ENCODE measurements at regions not wholly inside any gene's neighbourhood (a gene's known extent, or its start where the extent isn't known, plus 50 kb on each side); places are given as distances from the start of the nearest gene placed in this dataset.
"Not testable (repeated sequence)": the region's sequence is repeated elsewhere in the genome, so short reads cannot be mapped to it uniquely, and the experiment has no call there.

DNA sequence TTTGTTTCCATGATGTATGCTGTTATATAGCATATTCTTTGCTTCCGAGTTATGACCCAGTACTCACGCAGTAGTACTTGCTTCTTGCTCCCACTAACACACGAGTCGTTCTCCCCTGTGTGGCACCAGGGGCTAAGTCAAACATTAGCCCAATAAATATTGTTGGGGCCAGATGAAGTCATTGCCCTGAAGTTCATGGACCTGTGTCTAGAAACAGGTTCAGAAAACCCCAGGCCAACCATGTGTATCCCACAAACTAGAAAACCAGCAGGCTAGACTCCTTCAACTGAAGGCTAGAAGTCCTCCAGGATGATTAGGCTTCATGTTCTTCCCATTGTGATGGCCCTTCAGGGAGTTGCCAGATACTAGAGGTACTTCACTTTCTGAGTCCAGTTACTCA is 198.2 kb upstream of the RBM19 start:
- no peak overlapping the region for H3K4me3 ChIP-seq (ENCODE audit: insufficient read length, low read depth)
- H3K4me1 ChIP-seq (ENCODE audit: insufficient read depth, insufficient read length), result no peaks in the 10 kb centered on the region
- no peak overlapping the region for H3K9ac ChIP-seq (ENCODE audit: insufficient read length, low read depth)
- H3K36me3 ChIP-seq (ENCODE audit: insufficient read depth, insufficient read length, low read length), result no peaks in the 10 kb centered on the region
- no peaks in the 10 kb centered on the region for H3K9me3 ChIP-seq (ENCODE audit: insufficient read depth, low read length)
- no peak for DNase-seq (ENCODE audit: low read depth, low spot score)
- H3K27me3 ChIP-seq (ENCODE audit: insufficient read depth, insufficient read length), result peaks cover 11% of the 10 kb centered on the region
- TF ChIP-seq SUZ12 (IDR thresholded peaks at IDR 0.05; ENCODE audit: extremely low read depth, insufficient read depth, insufficient read length), result no peak

DNA sequence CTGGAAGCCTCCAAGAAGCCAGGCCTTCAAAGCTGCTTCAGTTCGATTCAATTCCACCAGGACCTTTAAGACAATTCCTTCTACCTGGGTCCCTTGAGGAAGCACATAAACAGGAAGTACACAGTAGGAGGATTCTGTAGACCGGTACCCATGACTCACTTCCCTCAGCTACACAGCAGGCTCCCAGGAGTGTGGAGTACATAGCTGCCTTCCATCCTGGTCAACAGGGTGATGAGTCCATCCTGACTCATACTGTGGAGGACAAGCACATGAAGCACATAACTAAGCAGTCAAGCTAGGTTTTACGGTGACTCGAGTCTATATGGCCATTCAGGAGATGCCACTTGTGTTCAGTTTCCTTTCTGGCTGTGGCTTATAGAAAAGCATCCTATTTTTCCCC is 197.6 kb upstream of the RBM19 start:
- Histone ChIP-seq H3K27me3 (ENCODE audit: insufficient read depth, insufficient read length) (peaks cover 11% of the 10 kb centered on the region), H3K4me3 (ENCODE audit: insufficient read length, low read depth) (no peak overlapping the region), H3K36me3 (ENCODE audit: insufficient read depth, insufficient read length, low read length) (no peaks in the 10 kb centered on the region), H3K4me1 (ENCODE audit: insufficient read depth, insufficient read length) (no peaks in the 10 kb centered on the region), H3K9me3 (ENCODE audit: insufficient read depth, low read length) (no peaks in the 10 kb centered on the region), H3K9ac (ENCODE audit: insufficient read length, low read depth) (no peak overlapping the region)
- no peak for TF ChIP-seq SUZ12 (IDR thresholded peaks at IDR 0.05; ENCODE audit: extremely low read depth, insufficient read depth, insufficient read length)
- TF ChIP-seq ZNF274 (IDR thresholded peaks at IDR 0.05; ENCODE audit: low read depth, low read length), result no peak
- no peak for TF ChIP-seq YY1 (IDR thresholded peaks at IDR 0.05; ENCODE audit: insufficient read depth, insufficient read length)
- DNase-seq (ENCODE audit: low read depth, low spot score), result no peak

DNA sequence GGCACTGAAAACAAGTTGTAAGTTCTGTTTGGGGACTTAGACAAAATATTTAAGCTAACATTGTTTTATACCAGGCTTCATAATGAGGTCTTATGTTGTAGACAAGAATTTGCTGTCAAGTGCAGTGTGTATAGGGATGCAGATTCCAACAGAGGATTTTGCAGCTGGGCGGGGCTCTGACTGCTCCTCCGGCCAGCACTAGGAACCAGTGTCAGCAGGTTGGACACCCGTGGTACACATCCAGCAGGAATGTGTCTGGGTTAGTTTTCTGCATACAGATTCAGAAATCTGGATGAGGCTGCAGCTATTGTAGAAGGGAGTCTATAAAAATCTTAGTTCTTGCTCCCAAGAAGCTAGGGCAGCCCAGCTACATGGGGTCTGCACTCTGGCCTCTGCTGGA is 194.3 kb upstream of the RBM19 start:
- H3K9me3 ChIP-seq (ENCODE audit: insufficient read depth, low read length), result no peaks in the 10 kb centered on the region
- DNase-seq (ENCODE audit: low read depth, low spot score), result no peak
- H3K36me3 ChIP-seq (ENCODE audit: insufficient read depth, insufficient read length, low read length), result no peaks in the 10 kb centered on the region
- H3K4me1 ChIP-seq (ENCODE audit: insufficient read depth, insufficient read length), result no peaks in the 10 kb centered on the region
- no peak overlapping the region for H3K9ac ChIP-seq (ENCODE audit: insufficient read length, low read depth)
- TF ChIP-seq ZNF274 (IDR thresholded peaks at IDR 0.05; ENCODE audit: low read depth, low read length) (no peak), SUZ12 (IDR thresholded peaks at IDR 0.05; ENCODE audit: extremely low read depth, insufficient read depth, insufficient read length) (no peak), YY1 (IDR thresholded peaks at IDR 0.05; ENCODE audit: insufficient read depth, insufficient read length) (no peak)
- H3K4me3 ChIP-seq (ENCODE audit: insufficient read length, low read depth), result no peak overlapping the region
- H3K27me3 ChIP-seq (ENCODE audit: insufficient read depth, insufficient read length), result peaks cover 3% of the 10 kb centered on the region

DNA sequence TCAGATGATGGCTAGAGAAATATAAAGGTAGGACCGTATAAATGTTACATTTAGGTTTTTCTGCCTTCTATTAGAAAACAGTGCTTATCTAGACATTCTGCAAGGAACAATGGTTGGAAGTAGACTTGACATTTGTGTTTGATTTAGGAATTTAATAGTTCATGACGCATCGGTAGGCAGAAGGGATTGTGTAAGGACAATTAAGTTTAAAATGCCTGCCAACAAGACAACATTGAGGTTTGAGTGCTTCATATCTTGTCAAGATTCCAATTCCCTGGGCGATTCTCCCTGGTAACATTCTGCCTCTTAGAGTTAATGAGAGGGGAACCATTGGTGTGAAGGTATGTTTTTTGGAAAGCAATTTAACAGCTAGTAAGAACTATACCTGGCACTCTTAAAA is 186.8 kb upstream of the RBM19 start:
- no peak for TF ChIP-seq YY1 (IDR thresholded peaks at IDR 0.05; ENCODE audit: insufficient read depth, insufficient read length)
- DNase-seq (ENCODE audit: low read depth, low spot score), result no peak

DNA sequence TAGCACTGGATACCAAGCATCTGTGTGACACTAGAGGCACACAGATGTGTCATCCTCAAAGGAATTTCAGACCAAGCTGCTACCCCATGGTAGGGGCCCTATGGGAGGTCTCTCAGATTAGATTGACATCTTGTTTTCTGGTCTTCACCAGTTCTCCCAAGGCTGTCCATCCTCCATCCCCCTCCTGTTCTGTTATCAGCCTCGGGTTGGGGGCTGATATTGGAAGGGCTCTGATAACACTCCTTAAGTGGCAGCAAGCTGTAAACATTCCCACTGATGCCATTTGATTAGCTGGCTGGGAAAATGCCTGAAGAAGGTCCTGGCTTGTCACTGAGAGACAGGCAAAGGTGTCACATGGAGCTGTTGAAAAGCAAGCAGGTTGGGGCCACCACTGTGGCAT is 185.9 kb upstream of the RBM19 start:
- Histone ChIP-seq H3K4me1 (ENCODE audit: insufficient read depth, insufficient read length) (no peaks in the 10 kb centered on the region), H3K9ac (ENCODE audit: insufficient read length, low read depth) (no peak overlapping the region), H3K9me3 (ENCODE audit: insufficient read depth, low read length) (no peaks in the 10 kb centered on the region), H3K4me3 (ENCODE audit: insufficient read length, low read depth) (no peak overlapping the region), H3K27me3 (ENCODE audit: insufficient read depth, insufficient read length) (no peaks in the 10 kb centered on the region), H3K36me3 (ENCODE audit: insufficient read depth, insufficient read length, low read length) (no peaks in the 10 kb centered on the region)
- TF ChIP-seq ZNF274 (IDR thresholded peaks at IDR 0.05; ENCODE audit: low read depth, low read length), result no peak
- TF ChIP-seq YY1 (IDR thresholded peaks at IDR 0.05; ENCODE audit: insufficient read depth, insufficient read length), result no peak
- TF ChIP-seq SUZ12 (IDR thresholded peaks at IDR 0.05; ENCODE audit: extremely low read depth, insufficient read depth, insufficient read length), result no peak
- no peak for DNase-seq (ENCODE audit: low read depth, low spot score)

More for the DNA sequence above, 186.8 kb upstream of the RBM19 start:
- H3K9ac ChIP-seq (ENCODE audit: insufficient read length, low read depth), result no peak overlapping the region
- no peaks in the 10 kb centered on the region for H3K36me3 ChIP-seq (ENCODE audit: insufficient read depth, insufficient read length, low read length)
- no peaks in the 10 kb centered on the region for H3K9me3 ChIP-seq (ENCODE audit: insufficient read depth, low read length)
- no peaks in the 10 kb centered on the region for H3K27me3 ChIP-seq (ENCODE audit: insufficient read depth, insufficient read length)
- no peak overlapping the region for H3K4me3 ChIP-seq (ENCODE audit: insufficient read length, low read depth)
- no peaks in the 10 kb centered on the region for H3K4me1 ChIP-seq (ENCODE audit: insufficient read depth, insufficient read length)

DNA sequence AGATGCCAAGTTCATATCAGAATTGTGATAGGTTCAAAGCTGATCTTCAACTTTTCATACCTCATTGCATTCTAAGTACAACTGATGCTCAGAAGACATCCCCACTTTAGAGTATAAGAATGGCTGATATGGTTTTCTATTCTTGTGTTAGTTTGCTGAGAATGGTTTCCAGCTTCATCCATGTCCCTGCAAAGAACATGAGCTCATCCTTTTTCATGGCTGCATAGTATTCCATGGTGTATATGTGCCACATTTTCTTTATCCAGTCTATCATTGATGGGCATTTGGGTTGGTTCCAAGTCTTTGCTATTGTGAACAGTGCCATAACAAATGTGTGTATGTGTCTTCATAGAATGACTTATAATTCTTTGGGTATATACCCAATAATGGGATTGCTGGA is 184.5 kb upstream of the RBM19 start:
- DNase-seq (ENCODE audit: low read depth, low spot score); H3K4me1 ChIP-seq (ENCODE audit: insufficient read depth, insufficient read length); H3K9me3 ChIP-seq (ENCODE audit: insufficient read depth, low read length); H3K27me3 ChIP-seq (ENCODE audit: insufficient read depth, insufficient read length); H3K9ac ChIP-seq (ENCODE audit: insufficient read length, low read depth); H3K4me3 ChIP-seq (ENCODE audit: insufficient read length, low read depth); H3K36me3 ChIP-seq (ENCODE audit: insufficient read depth, insufficient read length, low read length): not testable (repeated sequence)

DNA sequence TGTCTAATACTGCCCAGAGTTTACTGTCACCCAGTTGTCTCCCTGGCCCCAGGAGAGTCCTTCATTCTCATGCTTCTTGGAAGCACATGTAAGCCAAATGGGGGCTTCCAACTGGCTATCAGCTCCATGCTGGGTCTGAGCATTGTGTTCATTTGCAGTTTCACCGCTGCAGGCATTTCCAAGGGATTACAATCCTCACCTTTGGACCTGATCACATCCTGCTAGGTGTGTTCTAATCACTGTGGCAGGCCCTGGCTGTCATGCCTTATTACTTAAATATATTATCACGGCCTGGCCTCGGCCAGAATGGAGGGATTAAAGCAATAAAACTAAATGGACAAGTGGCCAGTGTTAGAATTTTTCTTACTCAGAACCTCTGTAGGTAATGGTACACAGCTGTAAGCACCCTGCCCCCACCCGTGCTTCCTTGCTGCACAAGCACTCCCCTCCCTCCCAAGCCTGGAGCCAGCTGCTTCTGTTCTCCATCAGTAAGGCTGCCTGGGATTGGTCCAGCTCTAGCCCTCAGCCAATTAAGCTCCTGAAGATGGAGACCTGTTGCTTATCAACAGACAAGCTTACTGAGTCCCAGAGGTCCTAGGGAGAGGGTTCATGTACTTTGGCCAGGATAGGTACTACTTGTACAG is 175.9 kb upstream of the RBM19 start:
- no peak for DNase-seq (ENCODE audit: low read depth, low spot score)
- H3K4me1 ChIP-seq (ENCODE audit: insufficient read depth, insufficient read length), result no peaks in the 10 kb centered on the region
- no peaks in the 10 kb centered on the region for H3K9me3 ChIP-seq (ENCODE audit: insufficient read depth, low read length)
- TF ChIP-seq ZNF274 (IDR thresholded peaks at IDR 0.05; ENCODE audit: low read depth, low read length) (no peak), YY1 (IDR thresholded peaks at IDR 0.05; ENCODE audit: insufficient read depth, insufficient read length) (no peak), SUZ12 (IDR thresholded peaks at IDR 0.05; ENCODE audit: extremely low read depth, insufficient read depth, insufficient read length) (no peak)
- no peak overlapping the region for H3K4me3 ChIP-seq (ENCODE audit: insufficient read length, low read depth)
- H3K9ac ChIP-seq (ENCODE audit: insufficient read length, low read depth), result no peak overlapping the region
- no peaks in the 10 kb centered on the region for H3K27me3 ChIP-seq (ENCODE audit: insufficient read depth, insufficient read length)
- H3K36me3 ChIP-seq (ENCODE audit: insufficient read depth, insufficient read length, low read length), result no peaks in the 10 kb centered on the region

DNA sequence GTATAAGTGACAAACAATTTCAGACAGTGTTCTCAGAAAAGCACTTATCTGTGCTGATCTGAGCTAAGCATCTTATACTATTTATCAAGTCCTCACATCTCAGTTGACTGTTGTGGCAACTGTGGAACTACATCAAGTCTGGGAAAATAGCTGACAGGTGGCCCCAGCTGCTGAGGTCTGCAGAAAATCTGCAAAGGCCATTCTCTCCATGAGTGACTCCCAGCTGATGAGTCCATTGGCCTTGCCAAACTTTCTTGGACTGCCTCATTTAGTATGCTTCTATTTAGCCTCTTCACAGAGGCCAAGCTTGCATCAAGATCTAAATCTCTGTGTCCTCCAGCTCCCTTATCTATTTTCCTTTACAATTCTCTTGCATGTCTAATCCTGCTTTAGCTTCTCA is 174.5 kb upstream of the RBM19 start:
- H3K4me1 ChIP-seq (ENCODE audit: insufficient read depth, insufficient read length), result no peaks in the 10 kb centered on the region
- no peak overlapping the region for H3K9ac ChIP-seq (ENCODE audit: insufficient read length, low read depth)
- TF ChIP-seq SUZ12 (IDR thresholded peaks at IDR 0.05; ENCODE audit: extremely low read depth, insufficient read depth, insufficient read length) (no peak), ZNF274 (IDR thresholded peaks at IDR 0.05; ENCODE audit: low read depth, low read length) (no peak), YY1 (IDR thresholded peaks at IDR 0.05; ENCODE audit: insufficient read depth, insufficient read length) (no peak)
- H3K27me3 ChIP-seq (ENCODE audit: insufficient read depth, insufficient read length), result no peaks in the 10 kb centered on the region
- H3K9me3 ChIP-seq (ENCODE audit: insufficient read depth, low read length), result no peaks in the 10 kb centered on the region
- H3K36me3 ChIP-seq (ENCODE audit: insufficient read depth, insufficient read length, low read length), result no peaks in the 10 kb centered on the region
- H3K4me3 ChIP-seq (ENCODE audit: insufficient read length, low read depth), result no peak overlapping the region
- no peak for DNase-seq (ENCODE audit: low read depth, low spot score)
